D721Med (cell line): ENCODE measurements at regions not wholly inside any gene's neighbourhood (a gene's known extent, or its start where the extent isn't known, plus 50 kb on each side); places are given as distances from the start of the nearest gene placed in this dataset.
A peak's percentile ranks its signal among the peaks of the same experiment; 100 is the strongest.
"Not testable (repeated sequence)": the region's sequence is repeated elsewhere in the genome, so short reads cannot be mapped to it uniquely, and the experiment has no call there.

ENCODE experiments used
- DNase-seq: peaks from one replicate; pipeline ENCODE4 v3.0.0; 2011; ENCODE audit warnings: low spot score; ENCODE audit not compliant: insufficient read length
- FAIRE-seq: peaks from 2 replicates; lab custom pipeline; 2011; peaks lifted over from hg19 to GRCh38; lab: Jason Lieb, UNC
- CTCF ChIP-seq: IDR thresholded peaks from 2 replicates; pipeline ENCODE4 v1.5.1; 2012; ENCODE audit warnings: mild to moderate bottlenecking, control low read depth; ENCODE audit not compliant: insufficient read depth; ENCODE audit errors: missing control alignments

- FAIRE-seq (no peak), DNase-seq (no peak)
- peak; percentile 45 for TF ChIP-seq CTCF
Measured at GRCh38 chr4:137861682-137862081, 329.4 kb upstream of the PCDH18 start.

- FAIRE-seq (no peak), DNase-seq (no peak)
- no peak for TF ChIP-seq CTCF
Measured at GRCh38 chr4:137853424-137853823, 321.1 kb upstream of the PCDH18 start.

GRCh38 chr4:137852326-137852725 lies 320.0 kb upstream of the PCDH18 start:
- TF ChIP-seq CTCF = no peak
- no peak for DNase-seq
- no peak for FAIRE-seq

- no peak for TF ChIP-seq CTCF
- no peak for FAIRE-seq
- no peak for DNase-seq
Measured at GRCh38 chr4:137851435-137851834, 319.1 kb upstream of the PCDH18 start.

- not testable (repeated sequence) for DNase-seq, FAIRE-seq
Measured at GRCh38 chr4:137827945-137828344, 295.7 kb upstream of the PCDH18 start.

GRCh38 chr4:137825505-137825904 lies 293.2 kb upstream of the PCDH18 start:
- no peak for DNase-seq
- FAIRE-seq = no peak
- TF ChIP-seq CTCF = no peak

GRCh38 chr4:137823007-137823406 lies 290.7 kb upstream of the PCDH18 start:
- TF ChIP-seq CTCF = no peak
- no peak for FAIRE-seq
- no peak for DNase-seq

- peak; percentile 91 for FAIRE-seq
- DNase-seq = no peak
- TF ChIP-seq CTCF = peak; percentile 82
Measured at GRCh38 chr4:137819964-137820383, 287.7 kb upstream of the PCDH18 start.
